ENCODE measurements at regions not wholly inside any gene's neighbourhood (a gene's known extent, or its start where the extent isn't known, plus 50 kb on each side); places are given as distances from the start of the nearest gene placed in this dataset.

- DNase-seq (ENCODE audit: low spot score), result no peak
Measured at GRCh38 chr6:170212956-170213636, 77.8 kb downstream of the DLL1 start.

DNA sequence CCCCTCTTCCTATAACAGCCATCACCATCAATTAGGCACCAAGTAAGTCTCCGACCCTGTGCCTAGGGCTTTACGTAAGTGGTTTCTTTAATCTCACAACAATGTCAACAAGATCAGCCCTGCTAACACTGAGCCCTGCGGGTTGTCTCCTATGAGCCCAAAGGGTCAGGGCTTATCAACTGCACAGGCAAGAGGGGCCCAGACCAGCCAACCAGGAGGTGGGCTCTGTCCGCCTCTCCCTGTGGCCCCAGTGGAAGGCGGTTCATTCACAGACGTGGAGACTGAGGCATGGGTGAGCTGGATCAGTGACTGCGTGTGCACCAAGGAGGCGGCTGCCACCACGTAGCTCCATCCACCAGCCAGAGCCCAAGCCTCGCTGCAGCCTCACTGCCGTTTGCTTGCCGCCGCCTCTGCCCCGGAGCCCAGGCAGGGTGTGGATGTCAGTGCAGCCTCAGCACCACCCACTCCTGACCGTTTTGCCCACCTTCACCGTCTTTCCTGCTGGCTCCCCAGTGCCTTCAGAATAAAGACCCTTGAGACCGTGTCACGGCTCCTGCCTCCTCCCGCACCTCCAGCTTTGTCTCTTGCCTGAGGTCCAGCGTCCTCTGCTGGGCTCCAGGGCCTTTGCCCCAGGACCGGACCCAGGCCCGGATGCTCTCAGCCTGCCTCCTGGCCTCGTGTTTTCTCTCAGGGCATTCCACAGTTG, 78.7 kb downstream of the DLL1 start:
- DNase-seq (ENCODE audit: low spot score), result no peak

- DNase-seq (ENCODE audit: low spot score), result no peak
Measured at GRCh38 chr6:170211404-170212025, 79.4 kb downstream of the DLL1 start.

- no peak for DNase-seq (ENCODE audit: low spot score)
Measured at GRCh38 chr6:170210651-170211403, 80.1 kb downstream of the DLL1 start.

GRCh38 chr6:170210026-170210390, 80.9 kb downstream of the DLL1 start:
- no peak for DNase-seq (ENCODE audit: low spot score)

- no peak for DNase-seq (ENCODE audit: low spot score)
Measured at GRCh38 chr6:170209354-170210025, 81.4 kb downstream of the DLL1 start.

DNA sequence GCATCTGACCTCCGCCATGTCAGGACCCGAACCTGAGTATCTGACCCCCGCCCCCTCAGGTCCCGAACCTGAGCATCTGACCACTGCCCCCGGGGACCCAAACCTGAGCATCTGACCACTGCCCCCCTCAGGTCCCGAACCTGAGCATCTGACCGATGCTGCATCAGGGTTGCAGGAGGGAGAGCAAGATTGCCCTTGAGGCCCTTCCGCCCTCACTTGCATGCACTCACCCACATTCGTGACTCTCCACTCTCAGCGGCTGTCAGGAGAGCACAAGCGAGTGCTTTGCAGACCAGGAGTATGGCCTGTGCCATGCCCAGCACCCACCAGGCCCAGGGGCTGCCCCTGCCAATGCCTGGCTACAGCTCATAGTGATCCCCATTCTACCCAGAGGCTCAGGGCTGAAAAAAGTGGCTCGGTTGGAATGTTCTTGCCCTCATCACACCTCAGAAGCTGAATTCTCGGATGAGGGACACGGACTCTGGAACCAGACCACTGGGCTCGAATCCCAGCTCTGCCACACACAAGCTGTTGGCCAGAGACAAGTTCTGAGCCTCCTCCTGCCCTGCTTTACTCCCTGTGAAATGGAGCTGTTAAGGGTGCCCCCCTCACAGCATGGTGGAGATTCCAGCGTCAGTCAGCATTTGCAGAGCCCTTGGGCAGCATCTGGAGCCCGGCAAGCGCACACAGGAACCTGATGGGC, 82.1 kb downstream of the DLL1 start:
- DNase-seq (ENCODE audit: low spot score), result no peak

DNA sequence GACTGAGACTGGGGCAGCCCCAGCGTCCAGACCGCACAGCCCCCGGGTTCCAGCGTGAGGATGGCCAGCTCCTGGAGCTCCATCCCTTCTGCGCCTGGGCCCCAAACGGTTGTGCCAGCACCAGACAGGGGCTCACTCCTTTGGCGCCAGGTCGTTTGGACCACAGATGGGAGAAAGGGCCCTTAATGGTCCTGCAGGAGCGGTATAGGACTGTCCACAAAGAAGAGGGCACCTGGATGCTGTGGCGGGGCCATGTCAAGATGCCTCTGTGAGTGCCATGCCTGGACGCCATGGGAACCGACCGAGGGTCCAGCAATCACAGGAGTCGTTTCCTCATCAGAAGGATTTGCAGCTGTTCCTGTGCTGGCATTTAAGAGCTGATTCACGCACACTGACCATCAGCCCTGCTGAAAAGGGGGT, 82.7 kb downstream of the DLL1 start:
- no peak for DNase-seq (ENCODE audit: low spot score)

GRCh38 chr6:170207586-170208181, 83.2 kb downstream of the DLL1 start:
- no peak for DNase-seq (ENCODE audit: low spot score)

DNA sequence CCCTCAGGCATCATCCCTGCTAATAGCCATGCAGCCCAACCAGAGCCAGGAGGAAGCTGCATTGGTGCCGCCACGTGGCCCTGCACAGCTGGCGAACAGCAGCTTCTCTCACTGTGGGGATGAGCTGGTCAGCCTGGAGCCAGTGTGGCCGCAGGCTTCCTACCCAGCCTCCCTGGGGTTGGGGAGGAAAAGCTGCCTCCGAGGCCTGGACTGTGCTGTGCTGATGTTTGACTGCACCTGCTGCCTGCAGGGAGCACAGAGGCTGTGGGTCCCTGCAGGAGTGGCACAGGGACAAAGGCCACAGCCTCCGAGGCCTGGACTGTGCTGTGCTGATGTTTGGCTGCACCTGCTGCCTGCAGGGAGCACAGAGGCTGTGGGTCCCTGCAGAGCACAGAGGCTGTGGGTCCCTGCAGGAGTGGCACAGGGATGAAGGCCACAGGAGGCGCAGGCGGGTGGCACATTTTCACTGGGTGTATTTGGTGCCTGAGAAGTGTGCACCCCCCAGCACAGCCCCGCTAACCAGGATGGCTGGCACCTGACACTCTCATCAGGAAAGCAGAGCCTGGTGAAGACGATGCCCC, 83.9 kb downstream of the DLL1 start:
- DNase-seq (ENCODE audit: low spot score), result no peak

GRCh38 chr6:170206317-170206621, 84.6 kb downstream of the DLL1 start:
- DNase-seq (ENCODE audit: low spot score), result no peak

- no peak for DNase-seq (ENCODE audit: low spot score)
Measured at GRCh38 chr6:170205534-170206316, 85.2 kb downstream of the DLL1 start.

DNA sequence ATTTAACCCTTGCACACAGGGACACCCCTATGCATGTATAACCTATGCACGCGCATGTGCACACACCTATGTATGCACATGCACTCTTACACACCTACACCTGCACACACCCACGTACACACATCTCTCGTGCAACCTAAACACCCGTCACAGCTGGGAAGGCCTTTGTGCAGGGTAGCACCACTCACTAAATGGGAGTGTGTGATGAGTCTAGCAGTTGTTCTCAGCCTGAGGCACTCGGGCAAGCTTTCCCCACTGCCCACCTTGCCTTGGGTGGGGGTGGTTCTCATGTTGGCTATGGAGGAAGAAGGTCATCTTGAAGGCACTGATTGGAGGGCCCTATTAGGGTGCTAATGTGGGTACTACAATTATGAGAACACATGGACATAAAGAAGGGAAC, 85.8 kb downstream of the DLL1 start:
- no peak for DNase-seq (ENCODE audit: low spot score)

DNA sequence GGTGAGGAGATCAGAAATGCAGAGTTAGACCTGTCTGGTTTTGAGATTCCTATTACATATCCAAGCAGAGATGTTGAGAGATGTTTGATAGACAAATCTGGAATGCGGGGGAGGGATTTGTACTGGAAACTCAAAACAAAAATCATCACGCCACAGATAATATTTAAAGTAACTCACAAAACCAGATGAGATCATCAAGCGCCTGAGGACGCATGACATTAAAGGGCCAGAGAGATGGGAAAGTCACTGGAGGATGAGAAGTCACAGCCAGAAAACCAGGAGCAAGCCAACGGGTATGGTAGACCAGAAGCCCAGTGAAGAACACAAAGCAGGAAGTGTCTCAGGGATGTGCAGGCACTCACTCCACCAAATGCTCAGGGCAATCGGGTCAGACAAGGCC, 87.7 kb downstream of the DLL1 start:
- no peak for DNase-seq (ENCODE audit: low spot score)

- DNase-seq (ENCODE audit: low spot score), result no peak
Measured at GRCh38 chr6:170202416-170203135, 88.3 kb downstream of the DLL1 start.

DNA sequence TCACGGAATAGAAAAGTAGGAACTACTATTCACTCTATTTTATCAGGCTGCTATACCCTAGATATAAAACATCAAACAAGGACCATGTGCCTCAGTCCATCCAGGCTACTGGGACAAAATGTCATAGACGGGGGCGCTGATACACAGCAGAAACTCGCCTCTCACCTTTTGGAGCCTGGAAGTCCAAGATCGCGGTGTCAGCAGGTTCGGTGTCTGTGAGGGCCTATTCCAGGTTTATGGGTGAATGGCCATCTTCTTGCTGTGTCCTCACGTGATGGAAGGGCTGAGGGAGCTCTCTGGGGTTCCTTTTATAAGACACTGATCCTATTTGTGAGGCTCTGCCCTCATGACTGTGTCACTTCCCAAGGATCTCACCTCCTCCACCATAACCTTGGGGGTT, 89.5 kb downstream of the DLL1 start:
- no peak for DNase-seq (ENCODE audit: low spot score)

DNA sequence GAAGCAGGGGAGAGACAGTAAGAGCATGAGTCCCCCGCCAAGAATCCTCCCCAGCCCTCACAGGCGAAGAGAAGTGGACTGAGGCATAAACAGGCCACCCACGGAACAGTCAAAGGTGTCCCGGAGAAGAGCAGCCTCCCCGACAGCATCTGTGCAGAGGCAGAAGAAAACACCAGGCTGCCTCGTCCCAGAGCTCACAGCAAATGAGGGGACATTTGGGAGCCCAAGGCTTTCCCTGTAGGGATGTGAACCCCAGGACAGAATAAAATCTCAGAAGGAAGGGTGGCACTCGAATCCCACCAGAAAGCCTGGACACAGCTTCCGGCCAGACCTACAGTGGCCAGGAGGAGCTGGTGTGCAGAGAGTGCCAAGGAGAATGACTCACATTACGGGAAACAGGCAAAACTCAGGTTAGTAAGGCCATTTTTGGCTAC, 90.4 kb downstream of the DLL1 start:
- no peak for DNase-seq (ENCODE audit: low spot score)

DNA sequence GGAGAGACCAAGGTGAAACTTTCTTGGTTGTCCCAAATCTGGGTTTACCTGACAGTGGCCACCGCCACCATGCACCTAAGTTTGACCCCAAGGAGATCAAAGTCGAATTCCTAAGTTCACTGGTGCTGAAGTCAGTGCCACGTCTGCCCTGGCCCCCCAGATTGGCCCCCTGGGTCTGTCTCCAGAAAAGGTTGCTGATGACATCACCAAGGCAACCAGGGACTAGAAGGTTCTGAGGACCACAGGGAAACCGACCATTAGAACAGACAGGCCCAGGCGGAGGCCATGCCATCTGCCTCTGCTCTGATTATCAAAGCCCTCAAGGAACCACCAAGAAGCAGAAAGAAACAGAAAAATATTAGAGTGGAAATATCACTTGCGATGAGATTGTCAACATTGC, 91.2 kb downstream of the DLL1 start:
- DNase-seq (ENCODE audit: low spot score), result no peak

DNA sequence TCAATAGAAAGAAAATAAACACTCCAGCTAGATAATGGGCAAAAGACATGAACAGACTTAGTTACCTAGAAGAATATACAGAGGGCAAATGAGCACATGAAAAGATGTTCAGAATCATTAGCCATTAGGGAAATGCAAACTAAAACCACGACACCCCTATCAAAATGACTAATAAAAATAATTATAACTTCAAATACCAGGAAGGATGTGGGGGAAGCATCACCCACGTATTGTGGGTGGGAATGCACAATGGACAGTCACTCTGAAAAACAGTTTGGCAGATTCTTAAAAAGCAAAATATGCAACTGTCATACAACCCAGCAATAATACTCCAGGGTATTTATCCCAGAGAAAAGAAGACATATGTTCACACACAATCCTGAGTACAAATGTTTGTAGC, 92.6 kb downstream of the DLL1 start:
- DNase-seq (ENCODE audit: low spot score), result no peak
